ENCODE measurements at regions not wholly inside any gene's neighbourhood (a gene's known extent, or its start where the extent isn't known, plus 50 kb on each side); places are given as distances from the start of the nearest gene placed in this dataset.

- TF ChIP-seq POLR2AphosphoS5 (IDR thresholded peaks at IDR 0.05; ENCODE audit: low read depth, low read length) (no peak), REST (IDR thresholded peaks at IDR 0.05; ENCODE audit: insufficient read depth in 1 of 2, low read depth in 2 of 2, low read length in 1 of 2) (no peak), SIN3A (IDR thresholded peaks at IDR 0.05; ENCODE audit: borderline replicate concordance, insufficient read depth, low read depth, low read length) (no peak), TCF7L2 (IDR thresholded peaks at IDR 0.05; ENCODE audit: low read depth, low read length) (no peak), CTCF (IDR thresholded peaks at IDR 0.05) (no peak)
- in situ Hi-C loops (cut with HindIII; ENCODE audit: low pct_unique_long_range_greater_than_20kb, low sequenced_read_pairs), result no loop called here
- ATAC-seq (no peak), DNase-seq (ENCODE audit: low read depth, low spot score) (no peak)
- Histone ChIP-seq H3K4me3 (ENCODE audit: low read depth in 2 of 2, low read length in 2 of 2) (no peak overlapping the region), H3K36me3 (ENCODE audit: control insufficient read depth, insufficient read depth, low read length) (no peaks in the 10 kb centered on the region), H3K9me3 (ENCODE audit: control insufficient read depth, insufficient read depth, low read depth, low read length) (no peaks in the 10 kb centered on the region), H3K27ac (ENCODE audit: low read length) (no peak overlapping the region), H3K4me1 (ENCODE audit: control insufficient read depth, insufficient read depth, low read length) (no peaks in the 10 kb centered on the region), H3K27me3 (ENCODE audit: control insufficient read depth, insufficient read depth, low read length) (no peaks in the 10 kb centered on the region)
- ChIA-PET POLR2A (no interaction called here), CTCF (no interaction called here)
- BruUV-seq (replicated peaks), result no TSS peak
- intact Hi-C loops (cut with micrococcal nuclease; ENCODE audit: unreplicated experiment), result no loop called here
These were observed 240.3 kb upstream of the ETAA1 start for GRCh38 chr2:67156796-67157195.

- in situ Hi-C loops (cut with HindIII; ENCODE audit: low pct_unique_long_range_greater_than_20kb, low sequenced_read_pairs), result no loop called here
- CTCF ChIA-PET, result no interaction called here
- H3K4me1 ChIP-seq (ENCODE audit: control insufficient read depth, insufficient read depth, low read length), result no peaks in the 10 kb centered on the region
- no peak for DNase-seq (ENCODE audit: low read depth, low spot score)
- intact Hi-C loops (cut with micrococcal nuclease; ENCODE audit: unreplicated experiment), result no loop called here
- H3K9me3 ChIP-seq (ENCODE audit: control insufficient read depth, insufficient read depth, low read depth, low read length), result no peaks in the 10 kb centered on the region
- TF ChIP-seq REST (IDR thresholded peaks at IDR 0.05; ENCODE audit: insufficient read depth in 1 of 2, low read depth in 2 of 2, low read length in 1 of 2) (no peak), CTCF (IDR thresholded peaks at IDR 0.05) (no peak)
- no peaks in the 10 kb centered on the region for H3K27me3 ChIP-seq (ENCODE audit: control insufficient read depth, insufficient read depth, low read length)
- POLR2A ChIA-PET, result no interaction called here
- H3K27ac ChIP-seq (ENCODE audit: low read length), result no peak overlapping the region
- no TSS peak for BruUV-seq (replicated peaks)
- no peaks in the 10 kb centered on the region for H3K36me3 ChIP-seq (ENCODE audit: control insufficient read depth, insufficient read depth, low read length)
- ATAC-seq, result no peak
- H3K4me3 ChIP-seq (ENCODE audit: low read depth in 2 of 2, low read length in 2 of 2), result no peak overlapping the region
These were observed 238.4 kb upstream of the ETAA1 start for GRCh38 chr2:67158718-67159117.
